ENCODE measurements at regions not wholly inside any gene's neighbourhood (a gene's known extent, or its start where the extent isn't known, plus 50 kb on each side); places are given as distances from the start of the nearest gene placed in this dataset.

DNA sequence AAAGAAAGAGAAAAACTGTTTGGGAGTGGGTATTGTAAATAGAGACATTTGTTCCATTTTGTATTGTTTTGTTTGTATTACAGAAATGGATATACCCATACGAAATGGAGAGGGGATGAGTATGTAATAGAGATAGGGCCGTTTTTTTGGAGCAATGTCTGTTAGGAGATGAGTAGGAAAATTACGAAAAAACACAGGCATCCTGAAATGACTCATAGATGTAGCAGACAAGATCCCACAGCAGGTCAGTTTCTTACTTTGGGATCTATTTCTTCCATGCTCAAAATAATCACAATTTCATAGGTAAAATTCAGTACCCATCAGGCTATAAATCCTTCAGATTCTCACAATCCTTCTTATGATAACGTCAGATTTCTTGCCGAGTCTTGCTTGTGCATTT is 779.4 kb upstream of the SLITRK1 start:
- TF ChIP-seq, protein P1, sequence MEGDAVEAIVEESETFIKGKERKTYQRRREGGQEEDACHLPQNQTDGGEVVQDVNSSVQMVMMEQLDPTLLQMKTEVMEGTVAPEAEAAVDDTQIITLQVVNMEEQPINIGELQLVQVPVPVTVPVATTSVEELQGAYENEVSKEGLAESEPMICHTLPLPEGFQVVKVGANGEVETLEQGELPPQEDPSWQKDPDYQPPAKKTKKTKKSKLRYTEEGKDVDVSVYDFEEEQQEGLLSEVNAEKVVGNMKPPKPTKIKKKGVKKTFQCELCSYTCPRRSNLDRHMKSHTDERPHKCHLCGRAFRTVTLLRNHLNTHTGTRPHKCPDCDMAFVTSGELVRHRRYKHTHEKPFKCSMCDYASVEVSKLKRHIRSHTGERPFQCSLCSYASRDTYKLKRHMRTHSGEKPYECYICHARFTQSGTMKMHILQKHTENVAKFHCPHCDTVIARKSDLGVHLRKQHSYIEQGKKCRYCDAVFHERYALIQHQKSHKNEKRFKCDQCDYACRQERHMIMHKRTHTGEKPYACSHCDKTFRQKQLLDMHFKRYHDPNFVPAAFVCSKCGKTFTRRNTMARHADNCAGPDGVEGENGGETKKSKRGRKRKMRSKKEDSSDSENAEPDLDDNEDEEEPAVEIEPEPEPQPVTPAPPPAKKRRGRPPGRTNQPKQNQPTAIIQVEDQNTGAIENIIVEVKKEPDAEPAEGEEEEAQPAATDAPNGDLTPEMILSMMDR (IDR thresholded peaks at IDR 0.05; ENCODE audit: low read depth, low read length, poor library complexity, severe bottlenecking): no peak
- no peak for TF ChIP-seq EZH2phosphoT487 (IDR thresholded peaks at IDR 0.05; ENCODE audit: borderline replicate concordance, low read length)

Data from DOHH2 (cell line).